ENCODE measurements at regions not wholly inside any gene's neighbourhood (a gene's known extent, or its start where the extent isn't known, plus 50 kb on each side); places are given as distances from the start of the nearest gene placed in this dataset.
"Not testable (repeated sequence)": the region's sequence is repeated elsewhere in the genome, so short reads cannot be mapped to it uniquely, and the experiment has no call there.

DNA sequence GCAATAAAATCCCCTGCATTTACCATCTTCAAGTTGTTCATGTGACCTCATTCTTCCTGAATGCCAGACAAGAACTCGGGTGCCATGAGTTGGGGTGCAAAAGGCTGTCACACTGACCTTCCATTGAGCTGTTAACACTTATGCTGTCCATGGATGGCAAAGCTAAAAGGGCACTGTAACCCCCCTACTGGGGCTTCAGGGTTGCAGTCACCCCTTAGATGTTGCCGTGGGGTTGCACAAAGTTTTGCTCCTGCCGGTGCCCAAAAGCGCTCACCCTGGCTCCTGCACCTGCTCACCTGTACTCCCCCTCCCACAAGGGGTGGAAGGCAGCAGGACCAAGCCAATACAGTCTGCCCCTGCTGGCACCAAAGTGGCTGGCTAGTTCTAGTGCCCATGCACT, 208.2 kb downstream of the RHOU start:
- no peak overlapping the region for H3K27ac ChIP-seq (ENCODE audit: low read depth, low read length, severe bottlenecking)
- 94 to 100% methylated on average over 4 of the region's 4 CpGs for WGBS, 2 experiments (ENCODE audit: insufficient coverage in 2 of 2)
- H3K4me1 ChIP-seq (ENCODE audit: control insufficient read depth, insufficient read depth, low read length, poor library complexity, severe bottlenecking) = peaks cover 7% of the 10 kb centered on the region
- H3K36me3 ChIP-seq (ENCODE audit: control insufficient read depth, insufficient read depth, low read length) = no peaks in the 10 kb centered on the region
- H3K9me3 ChIP-seq (ENCODE audit: control insufficient read depth, low read length) = no peaks in the 10 kb centered on the region
- H3K4me3 ChIP-seq (ENCODE audit: extremely low read depth, insufficient read depth, low read length, poor library complexity, severe bottlenecking) = no peak overlapping the region

DNA sequence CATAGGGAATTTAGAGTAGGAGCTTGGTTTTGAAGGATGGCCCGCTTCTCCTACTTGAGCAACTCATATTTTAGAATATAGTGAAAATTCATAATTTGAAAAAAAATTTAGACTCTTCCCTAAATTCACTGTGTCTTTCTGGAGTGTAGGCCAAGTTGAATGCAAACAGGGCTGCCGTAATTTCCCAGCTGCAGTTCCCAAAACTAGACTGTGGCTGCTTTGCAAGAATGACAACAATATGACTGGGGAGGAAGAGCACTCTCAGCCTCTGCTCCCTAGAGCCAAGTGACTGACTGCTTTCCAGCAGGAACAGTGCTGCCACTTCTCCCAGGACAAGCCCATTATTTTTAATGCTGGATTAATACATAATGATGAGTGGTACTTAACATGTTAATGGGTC, 209.0 kb downstream of the RHOU start:
- 100% methylated on average over 1 of the region's 2 CpGs; no CpG with 5 or more reads in 1 of the 2 experiments for WGBS, 2 experiments (ENCODE audit: insufficient coverage in 2 of 2)
- Histone ChIP-seq H3K4me3 (ENCODE audit: extremely low read depth, insufficient read depth, low read length, poor library complexity, severe bottlenecking) (no peak overlapping the region), H3K36me3 (ENCODE audit: control insufficient read depth, insufficient read depth, low read length) (no peaks in the 10 kb centered on the region), H3K9me3 (ENCODE audit: control insufficient read depth, low read length) (no peaks in the 10 kb centered on the region), H3K27ac (ENCODE audit: low read depth, low read length, severe bottlenecking) (peak overlapping the region; percentile 29), H3K4me1 (ENCODE audit: control insufficient read depth, insufficient read depth, low read length, poor library complexity, severe bottlenecking) (peaks cover 5% of the 10 kb centered on the region)

DNA sequence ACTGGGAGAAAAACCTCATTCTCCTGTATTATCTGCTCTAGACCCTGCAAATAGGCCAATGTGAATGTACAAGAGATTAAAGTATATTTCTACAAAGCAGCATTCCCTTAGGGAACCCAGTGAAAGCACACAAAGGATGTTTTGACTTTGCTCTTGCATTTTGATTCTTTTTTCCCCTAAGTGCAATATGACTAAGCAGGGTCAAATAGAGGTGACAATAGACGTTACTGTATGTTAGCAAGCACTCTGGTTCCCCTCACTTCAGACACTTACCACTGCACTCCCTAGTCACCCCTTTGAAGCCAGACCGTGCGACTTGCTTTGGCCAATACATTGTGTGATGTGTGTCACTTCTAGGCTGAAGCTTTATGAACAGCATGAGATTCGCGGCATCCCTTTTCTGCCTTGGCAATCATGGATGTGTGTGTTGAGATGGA, 209.7 kb downstream of the RHOU start:
- Histone ChIP-seq H3K27ac (ENCODE audit: low read depth, low read length, severe bottlenecking) (peak overlapping the region; percentile 29), H3K9me3 (ENCODE audit: control insufficient read depth, low read length) (no peaks in the 10 kb centered on the region), H3K4me3 (ENCODE audit: extremely low read depth, insufficient read depth, low read length, poor library complexity, severe bottlenecking) (no peak overlapping the region), H3K4me1 (ENCODE audit: control insufficient read depth, insufficient read depth, low read length, poor library complexity, severe bottlenecking) (peaks cover 5% of the 10 kb centered on the region), H3K36me3 (ENCODE audit: control insufficient read depth, insufficient read depth, low read length) (no peaks in the 10 kb centered on the region)
- WGBS, 2 experiments (ENCODE audit: insufficient coverage in 2 of 2) = 90 to 100% methylated on average over 4 of the region's 5 CpGs

DNA sequence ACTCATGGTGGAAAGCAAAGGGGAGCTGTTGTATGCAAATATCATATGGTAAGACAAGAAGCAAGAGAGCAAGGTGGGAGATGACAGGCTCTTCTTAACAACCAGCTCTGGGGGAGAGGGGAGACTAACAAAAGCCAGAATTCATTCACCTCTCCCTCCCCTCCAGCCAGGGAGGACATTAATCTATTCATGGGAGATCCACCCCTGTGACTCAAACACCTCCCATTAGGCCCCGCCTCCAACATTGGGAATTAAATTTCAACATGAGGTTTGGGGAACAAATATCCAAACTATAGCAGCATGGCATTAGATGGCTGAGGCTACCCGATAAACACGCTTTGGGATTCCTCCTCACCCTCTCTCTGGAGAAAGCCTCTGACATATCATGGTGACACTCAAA, 210.6 kb downstream of the RHOU start:
- H3K4me3 ChIP-seq (ENCODE audit: extremely low read depth, insufficient read depth, low read length, poor library complexity, severe bottlenecking) = no peak overlapping the region
- no peaks in the 10 kb centered on the region for H3K9me3 ChIP-seq (ENCODE audit: control insufficient read depth, low read length)
- H3K36me3 ChIP-seq (ENCODE audit: control insufficient read depth, insufficient read depth, low read length) = no peaks in the 10 kb centered on the region
- WGBS, 2 experiments (ENCODE audit: insufficient coverage in 2 of 2) = 95% methylated on average over 2 of the region's 3 CpGs; no CpG with 5 or more reads in 1 of the 2 experiments
- H3K4me1 ChIP-seq (ENCODE audit: control insufficient read depth, insufficient read depth, low read length, poor library complexity, severe bottlenecking) = peaks cover 5% of the 10 kb centered on the region
- H3K27ac ChIP-seq (ENCODE audit: low read depth, low read length, severe bottlenecking) = no peak overlapping the region

DNA sequence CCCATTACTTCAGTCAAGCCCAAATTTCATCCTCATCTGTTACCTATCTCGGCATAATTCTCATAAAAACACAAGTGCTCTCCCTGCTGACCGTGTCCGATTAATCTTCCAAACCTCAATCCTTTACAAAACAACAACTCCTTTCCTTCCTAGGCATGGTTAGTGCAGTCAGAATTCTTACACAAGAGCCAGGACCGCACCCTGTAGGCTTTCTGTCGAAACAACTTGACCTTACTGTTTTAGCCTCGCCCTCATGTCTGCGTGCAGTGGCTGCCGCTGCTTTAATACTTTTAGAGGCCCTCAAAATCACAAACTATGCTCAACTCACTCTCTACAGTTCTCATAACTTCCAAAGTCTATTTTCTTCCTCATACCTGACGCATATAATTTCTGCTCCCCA, 214.3 kb downstream of the RHOU start:
- H3K27ac ChIP-seq (ENCODE audit: low read depth, low read length, severe bottlenecking); H3K4me1 ChIP-seq (ENCODE audit: control insufficient read depth, insufficient read depth, low read length, poor library complexity, severe bottlenecking); H3K36me3 ChIP-seq (ENCODE audit: control insufficient read depth, insufficient read depth, low read length); H3K9me3 ChIP-seq (ENCODE audit: control insufficient read depth, low read length); H3K4me3 ChIP-seq (ENCODE audit: extremely low read depth, insufficient read depth, low read length, poor library complexity, severe bottlenecking): not testable (repeated sequence)
- 98 to 99% methylated on average over 6 to 7 of the region's 9 CpGs for whole genome bisulfite sequencing, 2 experiments (ENCODE audit: insufficient coverage in 2 of 2)

DNA sequence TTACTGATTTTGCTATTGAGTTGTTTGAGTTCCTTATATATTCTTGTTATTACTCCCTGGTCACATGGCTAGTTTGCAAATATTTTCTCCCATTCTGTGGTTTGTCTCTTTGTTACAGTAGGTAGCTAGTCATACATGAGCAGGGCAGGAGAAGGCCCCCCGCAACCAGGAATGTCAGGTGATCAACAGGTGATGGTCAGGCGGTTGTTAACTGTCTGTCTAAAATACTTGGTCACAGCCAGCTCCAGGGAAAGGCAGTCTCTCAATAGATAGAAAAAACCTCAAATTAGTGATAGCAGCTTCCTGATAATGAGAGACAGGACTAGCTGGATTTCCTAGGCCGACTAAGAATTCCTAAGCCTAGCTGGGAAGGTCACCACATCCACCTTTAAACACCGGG, 217.9 kb downstream of the RHOU start:
- 83 to 94% methylated on average over 1 to 2 of the region's 4 CpGs for WGBS, 2 experiments (ENCODE audit: insufficient coverage in 2 of 2)
- Histone ChIP-seq H3K4me3 (ENCODE audit: extremely low read depth, insufficient read depth, low read length, poor library complexity, severe bottlenecking) (no peak overlapping the region), H3K4me1 (ENCODE audit: control insufficient read depth, insufficient read depth, low read length, poor library complexity, severe bottlenecking) (peaks cover 5% of the 10 kb centered on the region), H3K27ac (ENCODE audit: low read depth, low read length, severe bottlenecking) (no peak overlapping the region), H3K36me3 (ENCODE audit: control insufficient read depth, insufficient read depth, low read length) (no peaks in the 10 kb centered on the region), H3K9me3 (ENCODE audit: control insufficient read depth, low read length) (peaks cover 9% of the 10 kb centered on the region)

DNA sequence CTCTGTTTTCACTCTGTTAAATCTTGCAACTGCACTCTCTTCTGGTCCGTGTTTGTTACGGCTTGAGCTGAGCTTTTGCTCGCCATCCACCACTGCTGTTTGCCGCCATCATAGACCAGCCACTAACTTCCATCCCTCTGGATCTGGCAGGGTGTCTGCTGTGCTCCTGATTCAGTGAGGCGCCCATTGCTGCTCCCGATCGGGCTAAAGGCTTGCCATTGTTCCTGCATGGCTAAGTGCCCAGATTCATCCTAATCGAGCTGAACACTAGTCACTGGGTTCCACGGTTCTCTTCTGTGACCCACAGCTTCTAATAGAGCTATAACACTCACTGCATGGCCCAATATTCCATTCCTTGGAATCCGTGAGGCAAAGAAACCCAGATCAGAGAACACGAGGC, 218.5 kb downstream of the RHOU start:
- not testable (repeated sequence) for H3K4me3 ChIP-seq (ENCODE audit: extremely low read depth, insufficient read depth, low read length, poor library complexity, severe bottlenecking); H3K36me3 ChIP-seq (ENCODE audit: control insufficient read depth, insufficient read depth, low read length); H3K4me1 ChIP-seq (ENCODE audit: control insufficient read depth, insufficient read depth, low read length, poor library complexity, severe bottlenecking); H3K27ac ChIP-seq (ENCODE audit: low read depth, low read length, severe bottlenecking); H3K9me3 ChIP-seq (ENCODE audit: control insufficient read depth, low read length)
- WGBS, 2 experiments (ENCODE audit: insufficient coverage in 2 of 2) = 92 to 93% methylated on average over 8 to 11 of the region's 11 CpGs

DNA sequence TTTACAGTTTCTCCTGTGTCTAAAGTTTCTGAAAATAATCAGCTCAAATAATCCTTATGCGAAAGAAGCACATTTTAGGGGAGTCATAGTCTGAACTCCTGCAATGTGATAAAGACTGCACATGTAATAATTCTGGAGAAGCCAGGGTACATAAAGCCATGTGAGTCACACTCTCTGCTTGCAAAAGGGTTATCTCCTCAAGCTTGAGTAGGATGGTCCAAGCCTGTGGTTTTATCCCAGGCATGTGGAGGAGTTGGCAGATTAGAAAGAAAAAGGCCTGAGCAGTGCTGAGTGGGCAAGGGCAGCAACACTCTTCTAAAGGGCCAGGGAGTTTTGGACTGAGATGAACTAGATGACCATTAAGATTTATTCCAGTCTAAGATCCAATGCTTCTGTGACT, 220.4 kb downstream of the RHOU start:
- peaks cover 9% of the 10 kb centered on the region for H3K9me3 ChIP-seq (ENCODE audit: control insufficient read depth, low read length)
- H3K4me3 ChIP-seq (ENCODE audit: extremely low read depth, insufficient read depth, low read length, poor library complexity, severe bottlenecking) = no peak overlapping the region
- H3K27ac ChIP-seq (ENCODE audit: low read depth, low read length, severe bottlenecking) = no peak overlapping the region
- peaks cover 11% of the 10 kb centered on the region for H3K4me1 ChIP-seq (ENCODE audit: control insufficient read depth, insufficient read depth, low read length, poor library complexity, severe bottlenecking)
- H3K36me3 ChIP-seq (ENCODE audit: control insufficient read depth, insufficient read depth, low read length) = no peaks in the 10 kb centered on the region
- 100% methylated on average over 1 of the region's 1 CpG for WGBS, 2 experiments (ENCODE audit: insufficient coverage in 2 of 2)

DNA sequence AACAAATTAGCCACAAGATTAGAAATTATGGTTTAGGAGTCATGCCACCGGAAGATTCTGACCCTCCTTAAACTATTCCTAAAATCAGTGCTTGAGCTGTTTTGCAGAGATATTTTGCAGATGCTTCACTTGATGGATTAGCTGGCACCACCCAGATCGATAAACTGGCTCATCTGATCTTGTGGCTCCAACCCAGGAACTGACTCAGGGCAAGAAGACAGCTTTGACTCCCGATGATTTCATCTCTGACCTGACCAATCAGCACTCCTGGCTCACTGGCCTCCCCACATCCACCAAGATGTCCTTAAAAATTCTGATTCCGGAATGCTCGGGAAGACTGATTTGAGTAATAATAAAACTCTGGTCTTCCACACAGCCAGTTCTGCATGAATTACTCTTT, 221.6 kb downstream of the RHOU start:
- H3K36me3 ChIP-seq (ENCODE audit: control insufficient read depth, insufficient read depth, low read length) = no peaks in the 10 kb centered on the region
- no peak overlapping the region for H3K4me3 ChIP-seq (ENCODE audit: extremely low read depth, insufficient read depth, low read length, poor library complexity, severe bottlenecking)
- peaks cover 14% of the 10 kb centered on the region for H3K4me1 ChIP-seq (ENCODE audit: control insufficient read depth, insufficient read depth, low read length, poor library complexity, severe bottlenecking)
- H3K27ac ChIP-seq (ENCODE audit: low read depth, low read length, severe bottlenecking) = no peak overlapping the region
- H3K9me3 ChIP-seq (ENCODE audit: control insufficient read depth, low read length) = peaks cover 9% of the 10 kb centered on the region
- 96 to 100% methylated on average over 1 to 5 of the region's 5 CpGs for WGBS, 2 experiments (ENCODE audit: insufficient coverage in 2 of 2)

DNA sequence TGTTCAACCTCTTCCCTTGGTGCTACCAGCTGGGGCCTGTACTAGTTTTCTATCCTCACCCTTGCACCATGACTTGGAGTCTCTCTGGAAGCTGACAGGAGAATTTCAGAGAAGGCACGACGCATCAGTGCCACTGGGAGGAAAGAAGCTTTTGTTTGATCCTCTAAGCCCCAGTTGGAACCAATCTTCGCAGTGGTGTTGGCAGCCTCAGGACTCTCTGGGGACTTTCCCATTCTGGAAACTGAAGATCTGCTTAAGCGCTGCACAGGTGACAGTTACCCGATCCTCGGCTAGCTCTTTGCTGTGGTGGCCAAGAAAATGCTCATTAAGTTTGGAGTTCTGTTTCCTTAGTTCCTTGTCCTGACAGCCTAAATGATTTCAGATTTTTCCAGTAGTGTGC, 222.3 kb downstream of the RHOU start:
- no peak overlapping the region for H3K27ac ChIP-seq (ENCODE audit: low read depth, low read length, severe bottlenecking)
- H3K36me3 ChIP-seq (ENCODE audit: control insufficient read depth, insufficient read depth, low read length) = no peaks in the 10 kb centered on the region
- 86 to 95% methylated on average over 6 of the region's 6 CpGs for WGBS, 2 experiments (ENCODE audit: insufficient coverage in 2 of 2)
- peaks cover 14% of the 10 kb centered on the region for H3K4me1 ChIP-seq (ENCODE audit: control insufficient read depth, insufficient read depth, low read length, poor library complexity, severe bottlenecking)
- H3K9me3 ChIP-seq (ENCODE audit: control insufficient read depth, low read length) = peaks cover 9% of the 10 kb centered on the region
- H3K4me3 ChIP-seq (ENCODE audit: extremely low read depth, insufficient read depth, low read length, poor library complexity, severe bottlenecking) = no peak overlapping the region

DNA sequence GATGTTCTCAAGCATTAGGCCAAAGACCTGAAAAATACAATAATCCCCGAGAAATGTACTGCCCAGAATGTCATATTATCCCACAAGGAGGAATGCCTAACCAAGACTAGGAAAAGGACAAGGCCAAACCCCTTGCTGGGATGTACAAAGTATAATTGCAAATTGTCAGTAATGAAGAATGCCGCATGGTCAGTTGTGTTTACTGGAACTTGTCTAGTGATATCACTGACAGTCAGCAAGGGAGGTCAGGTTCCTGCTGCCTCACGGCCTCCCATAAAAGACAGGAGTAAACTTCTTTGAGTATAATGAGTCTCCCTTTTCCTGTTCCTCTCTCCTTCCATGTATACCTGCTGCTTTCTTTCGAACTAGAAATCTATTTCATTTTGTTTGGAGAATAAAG, 222.8 kb downstream of the RHOU start:
- H3K9me3 ChIP-seq (ENCODE audit: control insufficient read depth, low read length) = peaks cover 9% of the 10 kb centered on the region
- H3K36me3 ChIP-seq (ENCODE audit: control insufficient read depth, insufficient read depth, low read length) = no peaks in the 10 kb centered on the region
- 90 to 91% methylated on average over 1 of the region's 4 CpGs for WGBS, 2 experiments (ENCODE audit: insufficient coverage in 2 of 2)
- H3K4me3 ChIP-seq (ENCODE audit: extremely low read depth, insufficient read depth, low read length, poor library complexity, severe bottlenecking) = no peak overlapping the region
- no peak overlapping the region for H3K27ac ChIP-seq (ENCODE audit: low read depth, low read length, severe bottlenecking)
- peaks cover 14% of the 10 kb centered on the region for H3K4me1 ChIP-seq (ENCODE audit: control insufficient read depth, insufficient read depth, low read length, poor library complexity, severe bottlenecking)

All from mesodermal cell (in vitro differentiated cells).